Keratinocyte (primary cell): ENCODE measurements at regions not wholly inside any gene's neighbourhood (a gene's known extent, or its start where the extent isn't known, plus 50 kb on each side); places are given as distances from the start of the nearest gene placed in this dataset.
A peak's percentile ranks its signal among the peaks of the same experiment; 100 is the strongest.

Source experiments
- DNase-seq: peaks from one replicate; pipeline ENCODE4 v3.0.0-alpha.2; 2011; ENCODE audit warnings: low read depth, missing footprints, low spot score
- FAIRE-seq: peaks from 2 replicates; lab custom pipeline; 2011; peaks lifted over from hg19 to GRCh38; lab: Jason Lieb, UNC
- H2AFZ ChIP-seq: 2 replicates; pipeline ENCODE4 v1.6.0; 2012; ENCODE audit warnings: low read length, control low read depth, inconsistent platforms; ENCODE audit not compliant: control insufficient read depth
- H3K27ac ChIP-seq: 2 replicates; pipeline ENCODE4 v1.5.1; 2011; ENCODE audit warnings: low read length; ENCODE audit not compliant: control insufficient read depth, insufficient read depth
- H3K27me3 ChIP-seq: 3 replicates; pipeline ENCODE4 v1.6.0; 2011; ENCODE audit warnings: low read length; ENCODE audit not compliant: control insufficient read depth, insufficient read depth; ENCODE audit errors: extremely low read depth
- H3K36me3 ChIP-seq, 2 experiments: 2 replicates in 1 of 2; 3 replicates in 1 of 2; pipeline ENCODE4 v1.5.1; 2011; ENCODE audit warnings: low read length in 2 of 2, mild to moderate bottlenecking in 1 of 2; ENCODE audit not compliant: control insufficient read depth in 2 of 2, insufficient read depth in 2 of 2; ENCODE audit errors: extremely low read depth in 1 of 2
- H3K4me1 ChIP-seq: 3 replicates; pipeline ENCODE4 v1.5.1; 2011; ENCODE audit warnings: low read length; ENCODE audit not compliant: control insufficient read depth, insufficient read depth; ENCODE audit errors: extremely low read depth
- H3K4me2 ChIP-seq: 3 replicates; pipeline ENCODE4 v1.6.0; 2011; ENCODE audit warnings: low read depth, low read length; ENCODE audit not compliant: control insufficient read depth, insufficient read depth; ENCODE audit errors: extremely low read depth
- H3K4me3 ChIP-seq, 3 experiments: fragments of 200-600 bp in 1 of 3; sonication (generic) in 1 of 3; 2 replicates in 2 of 3; 3 replicates in 1 of 3; pipeline ENCODE4 v1.5.1; 2011 to 2016; ENCODE audit warnings: low read length in 3 of 3, mild to moderate bottlenecking in 3 of 3, control low read depth in 2 of 3, inconsistent platforms in 1 of 3, low read depth in 1 of 3, mixed read lengths in 1 of 3, mixed run types in 1 of 3, moderate library complexity in 1 of 3; ENCODE audit not compliant: control insufficient read depth in 2 of 3, insufficient read depth in 2 of 3; ENCODE audit errors: extremely low read depth in 1 of 3
- H3K79me2 ChIP-seq: 2 replicates; pipeline ENCODE4 v1.6.0; 2012; ENCODE audit warnings: low read length; ENCODE audit not compliant: control insufficient read depth, insufficient read depth
- H3K9ac ChIP-seq: 3 replicates; pipeline ENCODE4 v1.6.0; 2011; ENCODE audit warnings: low read length; ENCODE audit not compliant: control insufficient read depth, insufficient read depth; ENCODE audit errors: extremely low read depth
- H3K9me1 ChIP-seq: 3 replicates; pipeline ENCODE4 v1.6.0; 2011; ENCODE audit warnings: low read length; ENCODE audit not compliant: control insufficient read depth, insufficient read depth; ENCODE audit errors: extremely low read depth
- H3K9me3 ChIP-seq: 2 replicates; pipeline ENCODE4 v1.5.1; 2012; ENCODE audit warnings: low read depth, low read length; ENCODE audit not compliant: control insufficient read depth
- H4K20me1 ChIP-seq: 3 replicates; pipeline ENCODE4 v1.6.0; 2011; ENCODE audit warnings: low read length; ENCODE audit not compliant: control insufficient read depth, insufficient read depth; ENCODE audit errors: extremely low read depth
- EZH2 ChIP-seq: IDR thresholded peaks from one replicate; pipeline ENCODE4 v1.6.1; 2012; ENCODE audit warnings: inconsistent platforms, mild to moderate bottlenecking, low read length, moderate library complexity
- dilution Hi-C: fragments of 300-500 bp; cut with MboI; formaldehyde crosslinking; loops from one replicate; pipeline ENCODE4 v1.7.0; 2020; ENCODE audit warnings: low sequenced_read_pairs; ENCODE audit not compliant: extremely low pct_ligation_motif_present
- TF ChIP-seq, protein P1 (sequence below), 3 experiments: IDR thresholded peaks in 1 of 3; conservative IDR thresholded peaks in 1 of 3; optimal IDR thresholded peaks in 1 of 3; 2 replicates in 2 of 3; 3 replicates in 1 of 3; pipeline versions ENCODE3 to v1.5.1; 2011; ENCODE audit warnings: low read length in 3 of 3, mild to moderate bottlenecking in 3 of 3, moderate library complexity in 2 of 3, control low read depth in 1 of 3, inconsistent platforms in 1 of 3; ENCODE audit not compliant: insufficient read depth in 2 of 3; ENCODE audit errors: extremely low read depth in 1 of 3

GRCh38 chr7:17444673-17445072 is 146.2 kb downstream of the AHR start:
- Histone ChIP-seq H3K4me3 (no peak overlapping the region), H2AFZ (no peak overlapping the region), H3K79me2 (no peaks in the 10 kb centered on the region), H3K27ac (no peak overlapping the region), H3K4me1 (peaks cover 3% of the 10 kb centered on the region), H3K9me1 (no peaks in the 10 kb centered on the region), H3K9me3 (no peaks in the 10 kb centered on the region), H3K36me3 (no peaks in the 10 kb centered on the region), H3K4me2 (peak overlapping the region; percentile 43), H4K20me1 (no peaks in the 10 kb centered on the region), H3K9ac (no peak overlapping the region), H3K27me3 (no peaks in the 10 kb centered on the region)
- FAIRE-seq = peak; percentile 84
- dilution Hi-C loops = no loop called here
- TF ChIP-seq, protein P1, sequence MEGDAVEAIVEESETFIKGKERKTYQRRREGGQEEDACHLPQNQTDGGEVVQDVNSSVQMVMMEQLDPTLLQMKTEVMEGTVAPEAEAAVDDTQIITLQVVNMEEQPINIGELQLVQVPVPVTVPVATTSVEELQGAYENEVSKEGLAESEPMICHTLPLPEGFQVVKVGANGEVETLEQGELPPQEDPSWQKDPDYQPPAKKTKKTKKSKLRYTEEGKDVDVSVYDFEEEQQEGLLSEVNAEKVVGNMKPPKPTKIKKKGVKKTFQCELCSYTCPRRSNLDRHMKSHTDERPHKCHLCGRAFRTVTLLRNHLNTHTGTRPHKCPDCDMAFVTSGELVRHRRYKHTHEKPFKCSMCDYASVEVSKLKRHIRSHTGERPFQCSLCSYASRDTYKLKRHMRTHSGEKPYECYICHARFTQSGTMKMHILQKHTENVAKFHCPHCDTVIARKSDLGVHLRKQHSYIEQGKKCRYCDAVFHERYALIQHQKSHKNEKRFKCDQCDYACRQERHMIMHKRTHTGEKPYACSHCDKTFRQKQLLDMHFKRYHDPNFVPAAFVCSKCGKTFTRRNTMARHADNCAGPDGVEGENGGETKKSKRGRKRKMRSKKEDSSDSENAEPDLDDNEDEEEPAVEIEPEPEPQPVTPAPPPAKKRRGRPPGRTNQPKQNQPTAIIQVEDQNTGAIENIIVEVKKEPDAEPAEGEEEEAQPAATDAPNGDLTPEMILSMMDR (optimal IDR thresholded peaks at IDR 0.05 in 1 of 3, IDR thresholded peaks at IDR 0.05 in 1 of 3, conservative IDR thresholded peaks at IDR 0.05 in 1 of 3; ENCODE audit: extremely low read depth in 1 of 3, insufficient read depth in 2 of 3, low read length in 3 of 3) = no peak
- no peak for TF ChIP-seq EZH2
- peak; percentile 4 for DNase-seq

DNA sequence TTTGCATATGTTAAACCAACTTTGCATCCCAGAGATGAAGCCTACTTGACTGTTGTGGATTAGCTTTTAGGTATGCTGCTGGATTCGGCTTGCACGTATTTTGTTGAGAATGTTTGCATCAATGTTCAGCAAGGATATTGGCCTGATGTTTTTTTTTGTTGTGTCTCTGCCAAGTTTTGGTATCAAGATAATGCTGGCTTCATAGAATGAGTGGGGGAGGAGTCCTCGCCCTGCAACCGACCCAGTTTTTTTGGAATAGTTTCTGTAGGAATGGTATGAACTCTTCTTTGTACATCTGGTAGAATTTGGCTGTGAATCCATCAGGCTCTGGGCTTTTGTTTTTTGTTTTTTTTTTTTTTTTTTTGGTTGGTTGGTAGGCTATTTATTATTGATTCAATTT is 147.9 kb downstream of the AHR start:
- FAIRE-seq (no peak), DNase-seq (no peak)
- Histone ChIP-seq H2AFZ (no peak overlapping the region), H3K36me3 (no peaks in the 10 kb centered on the region), H3K4me2 (no peak overlapping the region), H3K4me3 (no peak overlapping the region), H4K20me1 (no peaks in the 10 kb centered on the region), H3K79me2 (no peaks in the 10 kb centered on the region), H3K27ac (no peak overlapping the region), H3K27me3 (no peaks in the 10 kb centered on the region), H3K9me3 (no peaks in the 10 kb centered on the region), H3K9ac (no peak overlapping the region), H3K9me1 (no peaks in the 10 kb centered on the region), H3K4me1 (peaks cover 3% of the 10 kb centered on the region)
- dilution Hi-C loops = no loop called here
- no peak for TF ChIP-seq EZH2
- TF ChIP-seq, protein P1 (optimal IDR thresholded peaks at IDR 0.05 in 1 of 3, IDR thresholded peaks at IDR 0.05 in 1 of 3, conservative IDR thresholded peaks at IDR 0.05 in 1 of 3; ENCODE audit: extremely low read depth in 1 of 3, insufficient read depth in 2 of 3, low read length in 3 of 3) = no peak
